GM21367 (cell line): ENCODE measurements at regions not wholly inside any gene's neighbourhood (a gene's known extent, or its start where the extent isn't known, plus 50 kb on each side); places are given as distances from the start of the nearest gene placed in this dataset.
"Not testable (repeated sequence)": the region's sequence is repeated elsewhere in the genome, so short reads cannot be mapped to it uniquely, and the experiment has no call there.

ENCODE experiments used
- ATAC-seq: cut with Tn5 transposase; IDR thresholded peaks from one replicate; pipeline ENCODE4 v1.9.1; 2021; ENCODE audit not compliant: unreplicated experiment

- ATAC-seq = no peak
Observed at GRCh38 chr1:219075121-219075879, 98.4 kb upstream of the LYPLAL1 start.

GRCh38 chr1:219076326-219076937, 97.2 kb upstream of the LYPLAL1 start:
- ATAC-seq = no peak

GRCh38 chr1:219077767-219078166, 95.9 kb upstream of the LYPLAL1 start:
- not testable (repeated sequence) for ATAC-seq

GRCh38 chr1:219081943-219082925, 91.4 kb upstream of the LYPLAL1 start:
- peak; percentile 84 for ATAC-seq

GRCh38 chr1:219083631-219084030, 90.0 kb upstream of the LYPLAL1 start:
- ATAC-seq = no peak

GRCh38 chr1:219085082-219085481, 88.6 kb upstream of the LYPLAL1 start:
- ATAC-seq = no peak

- no peak for ATAC-seq
Observed at GRCh38 chr1:219085988-219086387, 87.7 kb upstream of the LYPLAL1 start.

GRCh38 chr1:219086956-219087469, 86.7 kb upstream of the LYPLAL1 start:
- ATAC-seq = no peak

- ATAC-seq = peak; percentile 84
Observed at GRCh38 chr1:219088778-219089557, 84.7 kb upstream of the LYPLAL1 start.

- peak; percentile 80 for ATAC-seq
Observed at GRCh38 chr1:219090607-219091006, 83.1 kb upstream of the LYPLAL1 start.

- no peak for ATAC-seq
Observed at GRCh38 chr1:219092206-219092605, 81.5 kb upstream of the LYPLAL1 start.

- ATAC-seq = peak; percentile 75
Observed at GRCh38 chr1:219099307-219099706, 74.4 kb upstream of the LYPLAL1 start.

GRCh38 chr1:219100059-219100458, 73.6 kb upstream of the LYPLAL1 start:
- no peak for ATAC-seq

GRCh38 chr1:219102466-219102865, 71.2 kb upstream of the LYPLAL1 start:
- not testable (repeated sequence) for ATAC-seq

GRCh38 chr1:219105893-219106292, 67.8 kb upstream of the LYPLAL1 start:
- no peak for ATAC-seq

GRCh38 chr1:219109424-219110018, 64.2 kb upstream of the LYPLAL1 start:
- peak; percentile 80 for ATAC-seq

GRCh38 chr1:219113261-219113660, 60.4 kb upstream of the LYPLAL1 start:
- ATAC-seq = no peak

GRCh38 chr1:219114014-219114413, 59.7 kb upstream of the LYPLAL1 start:
- no peak for ATAC-seq

- no peak for ATAC-seq
Observed at GRCh38 chr1:219119839-219120238, 53.8 kb upstream of the LYPLAL1 start.
